Motor neuron (in vitro differentiated cells): ENCODE measurements at regions not wholly inside any gene's neighbourhood (a gene's known extent, or its start where the extent isn't known, plus 50 kb on each side); places are given as distances from the start of the nearest gene placed in this dataset.

Experiments
- ATAC-seq, 8 experiments: fragments of 200-7000 bp; cut with Tn5 transposase; replicated peaks in 6 of 8; 2 replicates each; pipeline ENCODE4 v1.8.0; 2021; ENCODE audit warnings: mild to moderate bottlenecking in 8 of 8, moderate library complexity in 8 of 8
- H3K27ac ChIP-seq, 2 donors: fragments of 250-450 bp; sonication (Bioruptor Pico); 2 replicates each; pipeline ENCODE4 v1.9.0; 2021; ENCODE audit warnings: antibody characterized with exemption in 2 of 2, mild to moderate bottlenecking in 2 of 2, moderate library complexity in 1 of 2
- H3K4me1 ChIP-seq, 2 donors: fragments of 250-450 bp; sonication (Bioruptor Pico); replicated peaks in 1 of 2; 2 replicates each; pipeline ENCODE4 v1.6.1; 2021; ENCODE audit warnings: antibody characterized with exemption in 2 of 2, mild to moderate bottlenecking in 2 of 2, moderate library complexity in 1 of 2
- H3K4me3 ChIP-seq, 5 donors: fragments of 250-450 bp; sonication (Bioruptor Pico); 2 replicates each; pipeline ENCODE4 v1.9.0; 2021; ENCODE audit warnings: antibody characterized with exemption in 5 of 5, mild to moderate bottlenecking in 5 of 5, moderate library complexity in 4 of 5
- WGBS, 10 experiments: fragments of 450-650 bp; shearing (Covaris generic); methylation state at CpG; one replicate each; pipeline ENCODE4 v1.0.0; 2022; 5-methylcytosine and 5-hydroxymethylcytosine counted together
- in situ Hi-C, 9 experiments: fragments of 400-800 bp; cut with MboI; loops; one replicate each; pipeline ENCODE4 v1.15.0; 2021; ENCODE audit warnings: low sequenced_read_pairs in 9 of 9, low pct_unique_long_range_greater_than_20kb in 2 of 9; ENCODE audit not compliant: unreplicated experiment in 9 of 9

- ATAC-seq = no peak
- no peaks in the 10 kb centered on the region for H3K4me1 ChIP-seq
- WGBS, 10 experiments = 30 to 100% (median 94%) methylated on average over 1 to 3 of the region's 3 CpGs; no CpG with 5 or more reads in 1 of the 10 experiments
- H3K4me3 ChIP-seq = no peak overlapping the region
- H3K27ac ChIP-seq = no peak overlapping the region
- in situ Hi-C loops = no loop called here
Observed at GRCh38 chr17:56085576-56086267, 67.6 kb upstream of the ANKFN1 start.

GRCh38 chr17:56087199-56087598, 66.1 kb upstream of the ANKFN1 start:
- WGBS, 10 experiments = 0 to 67% (median 21%) methylated on average over 1 to 2 of the region's 3 CpGs; no CpG with 5 or more reads in 4 of the 10 experiments
- H3K4me1 ChIP-seq = no peaks in the 10 kb centered on the region
- no peak overlapping the region for H3K4me3 ChIP-seq
- H3K27ac ChIP-seq = no peak overlapping the region
- ATAC-seq = no peak
- in situ Hi-C loops = no loop called here

DNA sequence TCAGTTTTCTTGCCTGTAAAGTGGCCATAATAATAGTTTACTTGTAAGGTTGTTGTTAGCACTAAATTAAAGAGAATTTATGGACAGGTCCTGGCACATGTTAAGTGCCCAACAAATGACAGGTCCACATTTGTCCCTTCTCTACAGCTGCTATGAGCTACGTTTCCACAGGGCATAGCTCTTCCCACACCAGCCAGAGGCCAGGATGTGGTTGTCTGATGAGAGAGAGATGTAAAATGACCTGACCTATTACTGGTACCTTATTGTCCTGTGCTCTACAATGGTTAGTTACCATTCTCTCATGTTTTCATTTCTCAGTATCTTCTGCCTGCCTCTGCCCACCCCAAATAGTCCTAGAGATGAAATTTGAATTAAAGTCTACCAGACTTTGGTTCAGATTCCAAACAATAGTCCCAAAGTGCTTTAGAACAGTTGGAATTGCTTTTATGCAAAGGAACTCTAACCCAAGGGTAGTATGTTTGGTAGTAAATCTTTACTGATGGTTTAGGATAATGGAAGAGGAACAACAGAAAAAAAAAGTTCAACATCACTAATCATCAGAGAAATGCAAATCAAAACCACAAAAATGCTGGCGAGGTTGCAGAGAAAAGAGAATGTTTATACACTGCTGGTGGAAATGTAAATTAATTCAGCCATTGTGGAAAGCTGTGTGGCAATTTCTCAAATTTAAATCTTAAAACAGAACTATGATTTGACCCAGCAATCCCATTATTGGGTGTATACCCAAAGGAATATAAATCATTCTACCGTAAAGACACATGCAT, 57.1 kb upstream of the ANKFN1 start:
- H3K4me3 ChIP-seq = no peak overlapping the region
- H3K4me1 ChIP-seq = no peaks in the 10 kb centered on the region
- WGBS, 10 experiments = 0 to 82% (median 46%) methylated on average over 1 to 3 of the region's 3 CpGs; no CpG with 5 or more reads in 2 of the 10 experiments
- H3K27ac ChIP-seq = no peak overlapping the region
- in situ Hi-C loops = no loop called here
- peak in 3 of 8 experiments; percentile 46 to 85 (median 77) for ATAC-seq

GRCh38 chr17:56098746-56099145, 54.5 kb upstream of the ANKFN1 start:
- no peak for ATAC-seq
- Histone ChIP-seq H3K27ac (no peak overlapping the region), H3K4me1 (no peaks in the 10 kb centered on the region), H3K4me3 (no peak overlapping the region)
- in situ Hi-C loops = no loop called here
- WGBS, 10 experiments = 54 to 100% (median 82%) methylated on average over 1 to 3 of the region's 4 CpGs; no CpG with 5 or more reads in 1 of the 10 experiments

- H3K27ac ChIP-seq = no peak overlapping the region
- no peak overlapping the region for H3K4me3 ChIP-seq
- in situ Hi-C loops = loop anchor here in 1 of 9 experiments (25.0 kb wide), 1 partner anchor 262 kb away; no protein-coding TSS in a partner anchor
- WGBS, 10 experiments = 12 to 88% (median 81%) methylated on average over 3 to 5 of the region's 5 CpGs; no CpG with 5 or more reads in 3 of the 10 experiments
- H3K4me1 ChIP-seq = no peaks in the 10 kb centered on the region
- peak in 2 of 8 experiments; percentile 13 to 55 for ATAC-seq
Observed at GRCh38 chr17:56099649-56100048, 53.6 kb upstream of the ANKFN1 start.
